ENCODE measurements at regions not wholly inside any gene's neighbourhood (a gene's known extent, or its start where the extent isn't known, plus 50 kb on each side); places are given as distances from the start of the nearest gene placed in this dataset.

- H3K18ac ChIP-seq (ENCODE audit: extremely low read depth, low read length), result no peak overlapping the region
- H3K36me3 ChIP-seq (ENCODE audit: control insufficient read depth in 2 of 4, insufficient read depth in 4 of 4, low read length in 3 of 4), result no peaks in the 10 kb centered on the region
- FAIRE-seq (no peak), DNase-seq (ENCODE audit: low read depth in 1 of 2, low spot score in 2 of 2) (no peak)
- H4K8ac ChIP-seq (ENCODE audit: extremely low read depth, insufficient read depth, low read length), result no peak overlapping the region
- ChIA-PET POLR2A (ENCODE audit: partially characterized antibody) (no interaction called here), CTCF (ENCODE audit: partially characterized antibody) (interaction anchor here (0.6 kb wide), 1 partner anchor 9 kb away, joined by 3 read pairs; no protein-coding TSS in a partner anchor)
- H3K4ac ChIP-seq (replicated peaks; ENCODE audit: insufficient read length, low read depth, low read length), result no peak overlapping the region
- H4K91ac ChIP-seq (replicated peaks; ENCODE audit: insufficient read length, low read length), result no peak overlapping the region
- no peaks in the 10 kb centered on the region for H4K20me1 ChIP-seq (replicated peaks in 1 of 2; ENCODE audit: control insufficient read depth in 1 of 2, insufficient read depth in 2 of 2, low read length in 2 of 2)
- H3K4me1 ChIP-seq (replicated peaks in 1 of 4; ENCODE audit: control insufficient read depth in 3 of 4, insufficient read depth in 4 of 4, low read length in 3 of 4), result no peaks in the 10 kb centered on the region; a peak in 1 of 7 replicates
- 88% methylated on average over 1 of the region's 1 CpG; no CpG with 5 or more reads in 1 of the 2 experiments for WGBS, 2 experiments (ENCODE audit: extremely low coverage in 1 of 2, insufficient coverage in 1 of 2, insufficient read length in 1 of 2, insufficient replicate concordance in 2 of 2, low coverage in 1 of 2, low lambda C conversion rate in 2 of 2, missing lambda C conversion rate in 1 of 2)
- H3K9me3 ChIP-seq (ENCODE audit: insufficient read depth in 2 of 2, low read depth in 1 of 2, low read length in 1 of 2), result peaks cover 2 to 4% of the 10 kb centered on the region in 2 experiments; a peak in 2 of 4 replicates
- no peak overlapping the region for H3K14ac ChIP-seq (ENCODE audit: insufficient read length)
- H3K79me1 ChIP-seq (ENCODE audit: low read depth, low read length), result no peaks in the 10 kb centered on the region
- H3K23ac ChIP-seq (ENCODE audit: insufficient read length), result no peak overlapping the region
- no peak overlapping the region for H4K5ac ChIP-seq (ENCODE audit: insufficient read length, low read depth, low read length)
- H3K23me2 ChIP-seq (ENCODE audit: low read depth, low read length), result no peaks in the 10 kb centered on the region
- H2BK5ac ChIP-seq (ENCODE audit: low read depth, low read length), result no peak overlapping the region
- no peak overlapping the region for H3K27ac ChIP-seq (ENCODE audit: low read depth, low read length)
- TF ChIP-seq GTF2F1 (IDR thresholded peaks at IDR 0.05; ENCODE audit: borderline replicate concordance, low read depth, low read length) (no peak), BCL11A (IDR thresholded peaks at IDR 0.05; ENCODE audit: low read depth in 2 of 2, low read length in 2 of 2) (no peak), USF2 (IDR thresholded peaks at IDR 0.05; ENCODE audit: low read length) (no peak), RAD21 (IDR thresholded peaks at IDR 0.05 in 1 of 2, conservative IDR thresholded peaks at IDR 0.05 in 1 of 2; ENCODE audit: low read depth in 2 of 2, low read length in 2 of 2) (no peak), KDM1A (IDR thresholded peaks at IDR 0.05; ENCODE audit: borderline replicate concordance, low read length) (no peak), HDAC6 (IDR thresholded peaks at IDR 0.05; ENCODE audit: low read depth, low read length) (no peak)
- H2AK5ac ChIP-seq (ENCODE audit: low read depth, low read length), result no peak overlapping the region
- no peak overlapping the region for H3K4me3 ChIP-seq (ENCODE audit: extremely low read depth in 1 of 4, insufficient read depth in 2 of 4, low read depth in 3 of 4, low read length in 4 of 4)
- no peak overlapping the region for H2BK12ac ChIP-seq (ENCODE audit: low read depth, low read length)
- no peak overlapping the region for H3K4me2 ChIP-seq (ENCODE audit: insufficient read depth in 1 of 2, low read depth in 2 of 2, low read length in 2 of 2)
- no peak overlapping the region for H2BK20ac ChIP-seq (ENCODE audit: low read length)
- H3K9ac ChIP-seq (replicated peaks in 1 of 4; ENCODE audit: extremely low read depth in 1 of 4, low read depth in 3 of 4, low read length in 3 of 4), result no peak overlapping the region
- no peak overlapping the region for H2BK120ac ChIP-seq (replicated peaks; ENCODE audit: low read depth, low read length)
- H3K79me2 ChIP-seq (ENCODE audit: control insufficient read depth in 1 of 2, insufficient read depth in 2 of 2, low read length in 2 of 2), result no peaks in the 10 kb centered on the region
- no peaks in the 10 kb centered on the region for H3K27me3 ChIP-seq (replicated peaks in 1 of 4; ENCODE audit: control insufficient read depth in 3 of 4, extremely low read depth in 1 of 4, insufficient read depth in 3 of 4, low read length in 3 of 4)
- no peak overlapping the region for H2AFZ ChIP-seq (ENCODE audit: low read length)
- no peak overlapping the region for H2BK15ac ChIP-seq (ENCODE audit: low read length)
- H3K56ac ChIP-seq (replicated peaks; ENCODE audit: insufficient read length, low read depth, low read length), result no peak overlapping the region
Observed at GRCh38 chr6:147924598-147924997, 416.1 kb downstream of the SAMD5 start.

All from H1 (cell line).